GM18519 (cell line): ENCODE measurements at regions not wholly inside any gene's neighbourhood (a gene's known extent, or its start where the extent isn't known, plus 50 kb on each side); places are given as distances from the start of the nearest gene placed in this dataset.

Source experiments
- ATAC-seq: cut with Tn5 transposase; IDR thresholded peaks from one replicate; pipeline ENCODE4 v1.9.1; 2021; ENCODE audit warnings: mild to moderate bottlenecking, moderate library complexity; ENCODE audit not compliant: unreplicated experiment, low FRiP score

- ATAC-seq = no peak
These were observed 102.6 kb downstream of the PERP start for GRCh38 chr6:138004430-138005287.

GRCh38 chr6:138005846-138006245, 101.4 kb downstream of the PERP start:
- no peak for ATAC-seq

DNA sequence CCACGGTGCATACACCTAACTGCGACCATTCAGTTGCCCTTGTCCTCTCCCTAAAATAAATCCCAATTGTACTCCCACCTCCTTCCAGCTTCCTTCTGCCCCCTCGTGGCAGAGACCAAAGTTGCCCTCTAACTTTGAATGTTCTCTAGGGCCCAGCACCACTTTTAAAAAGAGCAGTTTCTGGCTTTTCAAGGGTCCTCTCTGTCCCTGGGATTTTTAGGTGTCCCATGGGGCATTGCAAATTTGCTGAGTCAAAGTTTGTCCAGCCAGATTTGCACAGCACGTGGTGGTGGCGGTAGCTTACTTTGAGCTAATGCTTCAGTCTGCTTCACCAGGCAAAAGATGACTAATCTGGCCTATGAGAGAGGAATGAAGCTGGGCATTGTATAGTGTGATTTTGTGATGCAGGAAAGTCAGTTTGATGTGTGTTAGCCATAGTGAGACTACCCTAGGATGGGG, 100.2 kb downstream of the PERP start:
- ATAC-seq = no peak

DNA sequence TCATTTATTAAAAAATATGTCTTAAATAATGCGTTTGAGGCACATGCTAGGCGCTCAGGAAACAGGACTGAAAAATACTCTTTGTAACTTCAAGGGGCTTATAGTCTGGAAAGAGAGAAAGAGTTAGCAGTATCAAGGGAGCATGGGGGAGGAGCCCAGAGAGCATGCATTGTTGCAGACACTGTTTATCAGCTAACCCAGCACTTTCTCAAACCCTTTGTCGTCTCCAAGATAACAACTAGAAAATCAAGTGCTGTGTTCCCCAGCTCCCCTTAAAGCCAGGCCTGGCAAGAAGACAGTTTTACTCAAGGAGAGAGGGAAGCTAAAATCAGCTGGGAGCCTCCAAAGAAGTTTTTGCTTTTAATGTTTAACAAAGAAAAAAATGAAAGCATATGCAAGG, 98.4 kb downstream of the PERP start:
- ATAC-seq = no peak

- ATAC-seq = no peak
These were observed 95.8 kb downstream of the PERP start for GRCh38 chr6:138011413-138011812.

- ATAC-seq = no peak
These were observed 94.5 kb downstream of the PERP start for GRCh38 chr6:138012682-138013081.

- ATAC-seq = no peak
These were observed 93.3 kb downstream of the PERP start for GRCh38 chr6:138013959-138014358.

DNA sequence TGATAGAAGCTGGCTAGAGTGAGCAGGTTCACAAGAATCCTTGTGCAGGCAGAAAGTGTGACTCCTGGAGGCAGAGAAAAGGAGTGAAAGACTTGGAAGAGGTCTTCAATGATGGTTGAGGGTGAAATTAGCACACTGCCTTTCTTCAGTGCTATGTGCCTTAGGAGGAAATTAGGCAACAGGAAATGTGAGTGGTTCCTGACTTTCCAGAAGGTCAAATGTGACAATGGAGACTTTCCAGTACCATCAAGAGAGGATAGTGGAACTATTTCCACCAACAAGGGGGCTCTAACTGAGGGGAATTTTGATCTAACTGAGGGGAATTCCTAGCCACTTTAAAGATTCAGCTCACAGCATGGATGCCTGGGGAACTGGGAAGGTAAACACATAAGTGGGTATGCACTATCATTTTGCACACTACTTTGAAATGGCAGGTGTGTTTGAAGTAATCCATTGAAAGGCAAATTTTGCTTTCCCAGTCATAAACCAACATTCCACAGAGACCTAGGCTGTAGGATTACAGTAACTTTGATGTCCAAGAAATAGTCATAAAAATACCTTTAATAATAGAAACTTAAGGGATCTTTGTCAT, 90.0 kb downstream of the PERP start:
- ATAC-seq = no peak

- no peak for ATAC-seq
These were observed 88.9 kb downstream of the PERP start for GRCh38 chr6:138018297-138018696.

DNA sequence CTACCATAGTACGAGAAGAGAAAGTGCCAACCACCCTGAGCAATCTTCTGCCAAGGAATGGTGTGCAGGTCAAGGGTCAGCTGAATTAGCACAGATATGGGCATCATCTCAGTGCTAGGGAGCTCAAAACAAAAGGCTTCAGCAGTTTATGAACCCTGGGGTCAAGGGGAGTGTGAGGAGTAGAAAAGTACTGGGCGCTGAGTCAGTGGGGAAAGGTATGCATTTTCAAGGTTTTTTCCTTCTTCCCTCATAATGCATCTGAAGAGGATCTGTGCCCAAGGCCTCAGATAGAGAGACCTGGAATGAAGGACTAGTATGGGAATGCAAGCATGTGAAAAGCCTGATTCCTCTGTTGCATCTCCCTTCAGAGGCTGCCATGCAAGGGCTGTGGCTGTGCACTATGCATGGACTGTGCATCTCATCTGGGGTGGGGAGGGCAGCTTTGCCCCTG, 81.7 kb downstream of the PERP start:
- no peak for ATAC-seq

- ATAC-seq = no peak
These were observed 80.9 kb downstream of the PERP start for GRCh38 chr6:138026342-138026741.

DNA sequence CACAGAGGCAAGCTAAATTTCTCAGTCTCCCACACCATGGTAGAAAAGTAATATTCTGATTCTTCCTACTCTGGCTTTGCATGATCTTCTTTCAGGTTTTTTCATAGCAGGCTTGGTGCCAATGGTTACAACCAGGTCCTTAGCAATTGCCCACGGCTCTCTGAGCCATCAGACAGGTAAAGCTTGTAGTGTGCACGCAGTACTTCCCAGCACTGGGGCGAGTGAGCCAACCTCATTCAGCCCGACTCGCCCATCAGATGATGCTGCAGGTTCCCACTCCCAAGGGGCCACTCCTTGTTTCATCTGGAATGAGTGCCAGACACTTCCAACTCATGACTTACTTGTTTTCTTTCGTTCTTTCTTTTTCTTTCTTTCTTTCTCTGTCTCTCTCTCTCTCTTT, 78.3 kb downstream of the PERP start:
- no peak for ATAC-seq

GRCh38 chr6:138030872-138031271, 76.3 kb downstream of the PERP start:
- ATAC-seq = no peak

DNA sequence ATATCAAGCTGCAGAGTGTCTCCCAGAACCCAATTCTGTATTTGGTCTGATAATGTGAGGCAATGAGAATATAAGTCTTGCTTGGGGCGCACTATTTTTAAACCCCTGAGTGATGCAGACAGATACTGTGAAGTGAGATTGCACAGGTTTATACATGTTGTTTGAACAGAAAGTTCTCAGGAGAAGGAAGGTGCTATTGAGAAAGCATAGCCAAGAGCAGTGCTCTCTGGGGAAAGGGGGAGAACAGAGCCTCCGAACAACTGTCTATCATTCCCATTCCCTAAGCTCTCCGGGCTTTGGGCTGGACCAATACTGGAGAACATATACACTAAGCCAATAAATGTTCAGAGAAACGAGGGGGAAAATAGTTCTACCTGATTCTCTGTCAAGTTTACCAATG, 75.8 kb downstream of the PERP start:
- ATAC-seq = no peak

GRCh38 chr6:138031850-138032249, 75.4 kb downstream of the PERP start:
- no peak for ATAC-seq

DNA sequence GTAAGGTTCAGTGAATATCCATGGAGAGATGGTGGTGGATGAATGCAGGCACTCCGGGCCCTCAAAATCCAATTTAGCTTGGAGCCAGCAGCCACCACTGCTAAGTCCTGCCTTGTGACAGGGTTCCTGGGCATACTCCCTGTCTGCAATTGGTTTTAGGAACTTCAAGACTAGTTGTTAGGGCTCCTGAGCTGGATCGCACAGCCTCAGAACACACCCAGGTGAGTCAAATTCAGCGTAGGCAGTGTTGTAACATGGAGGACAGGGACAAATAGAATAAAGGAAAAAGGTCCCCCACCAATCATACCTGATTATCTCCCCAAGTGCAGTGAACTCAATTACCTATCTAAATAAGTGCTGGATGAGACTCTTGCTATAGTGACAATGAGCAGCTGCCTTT, 74.6 kb downstream of the PERP start:
- no peak for ATAC-seq

- ATAC-seq = no peak
These were observed 73.0 kb downstream of the PERP start for GRCh38 chr6:138034229-138034628.

DNA sequence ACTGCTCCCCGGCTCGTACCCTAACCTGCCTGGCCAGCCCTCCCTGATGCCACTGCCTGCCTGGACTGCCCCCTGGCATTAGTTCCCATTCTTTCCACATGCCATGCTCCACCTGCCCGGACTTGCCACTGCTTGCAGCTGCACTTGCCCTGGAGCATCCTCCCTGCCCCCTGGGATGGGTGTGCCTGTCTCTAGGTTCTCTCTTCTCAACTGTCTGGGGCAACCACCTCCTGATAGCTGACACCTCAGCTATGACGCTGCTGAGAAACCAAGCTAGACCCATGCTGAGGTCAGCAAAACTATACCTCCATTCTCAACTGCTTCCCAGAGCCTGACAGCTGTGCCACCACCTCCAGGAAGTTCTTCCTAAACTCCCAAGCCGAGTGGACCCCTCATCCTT, 72.1 kb downstream of the PERP start:
- no peak for ATAC-seq

- no peak for ATAC-seq
These were observed 71.1 kb downstream of the PERP start for GRCh38 chr6:138036111-138036510.

DNA sequence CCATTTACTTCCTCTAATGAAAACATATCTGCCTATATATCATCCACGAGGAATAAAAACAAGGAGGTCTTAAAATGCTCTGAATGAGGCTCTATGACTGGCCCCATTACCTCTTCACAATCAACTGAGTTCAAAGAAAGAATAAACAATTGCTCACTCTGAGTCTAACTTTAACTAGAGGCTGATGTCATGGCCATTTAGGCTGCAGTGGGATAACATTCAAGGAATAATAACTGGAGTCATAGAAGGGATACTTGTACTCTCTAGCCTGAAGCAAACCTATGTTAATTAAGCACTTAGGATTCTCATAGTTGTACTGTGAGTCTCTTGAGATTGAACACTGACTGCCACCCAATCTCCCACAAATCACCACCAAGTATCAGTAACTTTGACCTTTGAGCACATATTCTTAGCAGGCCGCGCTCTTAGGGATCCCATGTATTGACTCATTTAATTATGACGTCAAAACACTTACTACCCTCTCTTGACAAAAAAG, 70.2 kb downstream of the PERP start:
- no peak for ATAC-seq

DNA sequence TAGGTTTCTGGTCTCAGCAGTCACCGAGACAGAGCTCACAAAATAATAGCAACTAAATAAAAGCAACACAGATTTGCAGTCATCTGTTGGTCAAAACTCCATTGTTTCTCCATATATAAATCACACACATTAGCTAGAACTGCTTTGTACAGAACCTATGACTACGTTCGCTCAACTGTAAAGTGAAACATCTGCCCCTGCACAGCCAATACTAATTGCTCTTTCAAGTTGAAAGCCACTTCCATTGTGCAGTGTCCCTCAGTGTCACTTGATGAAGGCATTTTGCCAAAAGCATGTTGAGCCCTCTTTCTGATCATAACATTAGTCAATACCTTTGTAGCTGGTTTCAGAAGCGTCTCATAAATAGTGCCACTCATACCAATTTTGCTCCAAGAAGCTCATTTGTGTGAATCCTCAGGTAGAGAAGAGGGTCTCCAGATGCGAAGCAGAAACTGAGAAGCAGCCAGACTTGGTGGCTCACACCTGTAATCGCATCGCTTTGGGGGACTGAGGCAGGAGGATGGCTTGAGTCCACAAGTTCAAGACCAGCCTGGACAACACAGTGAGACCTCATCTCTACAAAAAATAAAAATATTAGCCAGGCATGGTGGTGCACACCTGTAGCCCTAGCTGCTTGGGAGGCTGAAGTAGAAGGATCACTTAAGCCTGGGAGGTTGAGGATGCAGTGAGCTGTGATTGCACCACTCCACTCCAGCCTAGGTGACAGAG, 68.9 kb downstream of the PERP start:
- no peak for ATAC-seq
